HEK293T (cell line): ENCODE measurements at regions not wholly inside any gene's neighbourhood (a gene's known extent, or its start where the extent isn't known, plus 50 kb on each side); places are given as distances from the start of the nearest gene placed in this dataset.

Experiments
- BHLHE40 ChIP-seq: fragments of 450-650 bp; IDR thresholded peaks from 2 replicates; pipeline ENCODE4 v1.6.1; 2016; ENCODE audit warnings: mild to moderate bottlenecking, moderate library complexity, borderline replicate concordance
- ELF4 ChIP-seq: fragments of 450-650 bp; IDR thresholded peaks from 2 replicates; pipeline ENCODE4 v1.6.1; 2017; ENCODE audit warnings: antibody characterized with exemption
- FOXK2 ChIP-seq: fragments of 450-650 bp; IDR thresholded peaks from 2 replicates; pipeline ENCODE4 v1.6.1; 2016; ENCODE audit warnings: mild to moderate bottlenecking
- FOXM1 ChIP-seq: fragments of 450-650 bp; IDR thresholded peaks from 2 replicates; pipeline ENCODE4 v1.6.1; 2017; ENCODE audit warnings: mild to moderate bottlenecking, borderline replicate concordance
- NFRKB ChIP-seq: fragments of 450-650 bp; IDR thresholded peaks from 2 replicates; pipeline ENCODE4 v1.6.1; 2016; ENCODE audit warnings: mild to moderate bottlenecking, moderate library complexity
- PKNOX1 ChIP-seq: fragments of 450-650 bp; IDR thresholded peaks from 2 replicates; pipeline ENCODE4 v1.6.1; 2016
- SP1 ChIP-seq: fragments of 450-650 bp; IDR thresholded peaks from 2 replicates; pipeline ENCODE4 v1.6.1; 2017
- SUZ12 ChIP-seq: fragments of 450-650 bp; IDR thresholded peaks from 2 replicates; pipeline ENCODE4 v1.6.1; 2016; ENCODE audit warnings: mild to moderate bottlenecking
- TARDBP ChIP-seq: fragments of 450-650 bp; IDR thresholded peaks from 2 replicates; pipeline ENCODE4 v1.6.1; 2016

- TF ChIP-seq SUZ12, result no peak
- no peak for TF ChIP-seq SP1
- TF ChIP-seq NFRKB, result no peak
- no peak for TF ChIP-seq FOXK2
- TF ChIP-seq BHLHE40, result no peak
- no peak for TF ChIP-seq ELF4
- no peak for TF ChIP-seq FOXM1
- no peak for TF ChIP-seq TARDBP
- no peak for TF ChIP-seq PKNOX1
Observed at GRCh38 chr1:238954865-238955264, 431.5 kb upstream of the CHRM3 start.
